Superior temporal gyrus (tissue), 1 donor: ENCODE measurements at regions not wholly inside any gene's neighbourhood (a gene's known extent, or its start where the extent isn't known, plus 50 kb on each side); places are given as distances from the start of the nearest gene placed in this dataset.

Experiments used
- DNase-seq: peaks from one replicate; pipeline ENCODE4 v3.0.0-alpha.2; 2016; ENCODE audit errors: extremely low spot score

GRCh38 chr2:145068509-145068908 is 548.6 kb upstream of the ZEB2 start:
- DNase-seq, result no peak

- DNase-seq, result no peak
Measured at GRCh38 chr2:145067549-145068030, 547.7 kb upstream of the ZEB2 start.

- DNase-seq, result peak; percentile 93
Measured at GRCh38 chr2:145066856-145067548, 547.1 kb upstream of the ZEB2 start.

- peak; percentile 80 for DNase-seq
Measured at GRCh38 chr2:145066151-145066661, 546.3 kb upstream of the ZEB2 start.

- peak; percentile 79 for DNase-seq
Measured at GRCh38 chr2:145065342-145065741, 545.4 kb upstream of the ZEB2 start.

GRCh38 chr2:145064511-145064910 is 544.6 kb upstream of the ZEB2 start:
- no peak for DNase-seq

- DNase-seq, result no peak
Measured at GRCh38 chr2:145060876-145061275, 541.0 kb upstream of the ZEB2 start.

GRCh38 chr2:145059914-145060313 is 540.0 kb upstream of the ZEB2 start:
- DNase-seq, result no peak

GRCh38 chr2:145059343-145059742 is 539.4 kb upstream of the ZEB2 start:
- DNase-seq, result no peak

GRCh38 chr2:145058457-145058856 is 538.5 kb upstream of the ZEB2 start:
- DNase-seq, result no peak

GRCh38 chr2:145055651-145056050 is 535.7 kb upstream of the ZEB2 start:
- no peak for DNase-seq

- peak; percentile 13 for DNase-seq
Measured at GRCh38 chr2:145050134-145050533, 530.2 kb upstream of the ZEB2 start.

GRCh38 chr2:145049475-145049874 is 529.6 kb upstream of the ZEB2 start:
- DNase-seq, result peak; percentile 21

- DNase-seq, result no peak
Measured at GRCh38 chr2:145047554-145047953, 527.6 kb upstream of the ZEB2 start.

GRCh38 chr2:145044491-145044890 is 524.6 kb upstream of the ZEB2 start:
- no peak for DNase-seq

- DNase-seq, result peak; percentile 92
Measured at GRCh38 chr2:145043399-145043834, 523.5 kb upstream of the ZEB2 start.

- DNase-seq, result peak; percentile 9
Measured at GRCh38 chr2:145041706-145042105, 521.8 kb upstream of the ZEB2 start.

GRCh38 chr2:145040433-145040832 is 520.5 kb upstream of the ZEB2 start:
- DNase-seq, result no peak

GRCh38 chr2:145038041-145038525 is 518.2 kb upstream of the ZEB2 start:
- DNase-seq, result peak; percentile 93

GRCh38 chr2:145036421-145037011 is 516.6 kb upstream of the ZEB2 start:
- DNase-seq, result no peak

- DNase-seq, result no peak
Measured at GRCh38 chr2:145034511-145034910, 514.6 kb upstream of the ZEB2 start.

- no peak for DNase-seq
Measured at GRCh38 chr2:145033438-145033837, 513.5 kb upstream of the ZEB2 start.

- DNase-seq, result no peak
Measured at GRCh38 chr2:145032791-145033190, 512.9 kb upstream of the ZEB2 start.
